ENCODE measurements at regions not wholly inside any gene's neighbourhood (a gene's known extent, or its start where the extent isn't known, plus 50 kb on each side); places are given as distances from the start of the nearest gene placed in this dataset.

GRCh38 chr6:79797163-79797764 is 150.1 kb downstream of the ELOVL4 start:
- no peak for TF ChIP-seq ZNF274 (IDR thresholded peaks at IDR 0.05; ENCODE audit: low read depth, low read length)
- TF ChIP-seq YY1 (IDR thresholded peaks at IDR 0.05; ENCODE audit: insufficient read depth, insufficient read length) = no peak
- no peak for TF ChIP-seq SUZ12 (IDR thresholded peaks at IDR 0.05; ENCODE audit: extremely low read depth, insufficient read depth, insufficient read length)

Data from NT2/D1 (cell line).